ENCODE measurements at regions not wholly inside any gene's neighbourhood (a gene's known extent, or its start where the extent isn't known, plus 50 kb on each side); places are given as distances from the start of the nearest gene placed in this dataset.

GRCh38 chr2:172333235-172333977 is 94.0 kb upstream of the ITGA6 start:
- DNase-seq: no peak

GRCh38 chr2:172333978-172334330 is 93.4 kb upstream of the ITGA6 start:
- no peak for DNase-seq

- DNase-seq: no peak
Observed at GRCh38 chr2:172334988-172335387, 92.4 kb upstream of the ITGA6 start.

GRCh38 chr2:172335736-172336135 is 91.7 kb upstream of the ITGA6 start:
- no peak for DNase-seq

- no peak for DNase-seq
Observed at GRCh38 chr2:172336681-172337080, 90.7 kb upstream of the ITGA6 start.

- no peak for DNase-seq
Observed at GRCh38 chr2:172339371-172340010, 87.9 kb upstream of the ITGA6 start.

- DNase-seq: no peak
Observed at GRCh38 chr2:172340394-172340793, 87.0 kb upstream of the ITGA6 start.

- no peak for DNase-seq
Observed at GRCh38 chr2:172342078-172342477, 85.3 kb upstream of the ITGA6 start.

GRCh38 chr2:172342611-172343010 is 84.8 kb upstream of the ITGA6 start:
- DNase-seq: no peak

- no peak for DNase-seq
Observed at GRCh38 chr2:172344159-172344558, 83.2 kb upstream of the ITGA6 start.

GRCh38 chr2:172345956-172346555 is 81.3 kb upstream of the ITGA6 start:
- no peak for DNase-seq

- no peak for DNase-seq
Observed at GRCh38 chr2:172348555-172349288, 78.7 kb upstream of the ITGA6 start.

- DNase-seq: peak; percentile 1
Observed at GRCh38 chr2:172350839-172351479, 76.4 kb upstream of the ITGA6 start.

- no peak for DNase-seq
Observed at GRCh38 chr2:172351586-172351985, 75.8 kb upstream of the ITGA6 start.

GRCh38 chr2:172354347-172354746 is 73.0 kb upstream of the ITGA6 start:
- no peak for DNase-seq

GRCh38 chr2:172357442-172357841 is 69.9 kb upstream of the ITGA6 start:
- no peak for DNase-seq

GRCh38 chr2:172358691-172359556 is 68.5 kb upstream of the ITGA6 start:
- DNase-seq: no peak

- DNase-seq: no peak
Observed at GRCh38 chr2:172361360-172361759, 66.0 kb upstream of the ITGA6 start.

GRCh38 chr2:172361840-172362239 is 65.5 kb upstream of the ITGA6 start:
- no peak for DNase-seq

- DNase-seq: no peak
Observed at GRCh38 chr2:172364261-172364660, 63.1 kb upstream of the ITGA6 start.

GRCh38 chr2:172366596-172367150 is 60.7 kb upstream of the ITGA6 start:
- DNase-seq: no peak

All from NCI-H446 treated with DMSO at 0.1 percent for 48 hours (cell line).